ENCODE measurements at regions not wholly inside any gene's neighbourhood (a gene's known extent, or its start where the extent isn't known, plus 50 kb on each side); places are given as distances from the start of the nearest gene placed in this dataset.
"Not testable (repeated sequence)": the region's sequence is repeated elsewhere in the genome, so short reads cannot be mapped to it uniquely, and the experiment has no call there.

DNA sequence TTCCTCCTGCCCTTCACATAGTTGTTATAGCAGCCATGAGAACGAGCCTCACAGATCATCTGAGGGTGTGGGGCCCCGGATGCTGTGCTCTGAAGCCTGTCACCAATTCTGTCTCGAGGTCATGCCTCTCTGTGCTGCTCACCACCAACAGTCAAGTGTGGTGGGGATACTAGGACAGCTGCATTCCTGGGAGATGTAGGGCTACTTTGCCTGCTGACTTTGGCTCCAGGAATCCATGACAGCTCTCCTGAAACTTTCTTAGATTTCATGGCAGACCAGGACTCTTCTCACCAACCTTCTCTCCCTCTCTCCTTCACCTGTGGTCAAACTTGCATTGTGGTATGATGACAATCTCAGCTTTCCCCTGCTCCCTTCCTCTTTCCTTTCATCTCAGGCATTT, 395.9 kb downstream of the PSAT1 start:
- Mint-ChIP-seq H3K4me1 (ENCODE audit: low read depth) (peaks cover 9% of the 10 kb centered on the region), H3K27me3 (peaks cover 8% of the 10 kb centered on the region), H3K36me3 (ENCODE audit: low read depth) (no peaks in the 10 kb centered on the region), H3K4me3 (no peak overlapping the region), H3K9me3 (no peaks in the 10 kb centered on the region), H3K27ac (no peak overlapping the region)

DNA sequence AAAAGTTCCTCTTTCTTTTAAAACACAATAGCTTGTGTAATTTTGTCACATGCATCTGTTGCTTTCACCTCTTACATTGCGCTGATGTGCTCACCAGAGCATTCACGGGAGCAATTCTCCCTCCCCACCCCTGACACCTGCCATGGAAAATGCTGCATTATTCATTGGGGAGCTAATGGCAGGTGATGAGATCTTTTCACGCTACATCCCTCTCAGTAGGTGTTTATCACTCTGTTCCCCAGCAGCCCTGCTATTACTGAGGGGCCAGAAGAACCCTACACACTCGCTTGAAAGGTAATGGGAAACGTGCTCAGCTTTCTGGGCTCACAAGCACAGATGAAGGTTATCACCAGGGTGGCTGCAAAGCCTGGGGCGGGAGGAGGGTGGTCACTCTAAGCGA, 398.0 kb downstream of the PSAT1 start:
- H3K27me3 Mint-ChIP-seq, result peaks cover 10% of the 10 kb centered on the region
- no peaks in the 10 kb centered on the region for H3K9me3 Mint-ChIP-seq
- peaks cover 9% of the 10 kb centered on the region for H3K4me1 Mint-ChIP-seq (ENCODE audit: low read depth)
- no peak overlapping the region for H3K4me3 Mint-ChIP-seq
- no peaks in the 10 kb centered on the region for H3K36me3 Mint-ChIP-seq (ENCODE audit: low read depth)
- no peak overlapping the region for H3K27ac Mint-ChIP-seq

- H3K9me3 Mint-ChIP-seq, result no peaks in the 10 kb centered on the region
- H3K4me3 Mint-ChIP-seq, result no peak overlapping the region
- peaks cover 9% of the 10 kb centered on the region for H3K4me1 Mint-ChIP-seq (ENCODE audit: low read depth)
- H3K27me3 Mint-ChIP-seq, result peaks cover 10% of the 10 kb centered on the region
- H3K36me3 Mint-ChIP-seq (ENCODE audit: low read depth), result no peaks in the 10 kb centered on the region
- H3K27ac Mint-ChIP-seq, result no peak overlapping the region
Observed at GRCh38 chr9:78695519-78695918, 398.6 kb downstream of the PSAT1 start.

GRCh38 chr9:78697618-78698017, 400.7 kb downstream of the PSAT1 start:
- Mint-ChIP-seq H3K4me1 (ENCODE audit: low read depth) (peaks cover 9% of the 10 kb centered on the region), H3K27me3 (peaks cover 7% of the 10 kb centered on the region), H3K4me3 (no peak overlapping the region), H3K36me3 (ENCODE audit: low read depth) (no peaks in the 10 kb centered on the region), H3K9me3 (no peaks in the 10 kb centered on the region), H3K27ac (no peak overlapping the region)

DNA sequence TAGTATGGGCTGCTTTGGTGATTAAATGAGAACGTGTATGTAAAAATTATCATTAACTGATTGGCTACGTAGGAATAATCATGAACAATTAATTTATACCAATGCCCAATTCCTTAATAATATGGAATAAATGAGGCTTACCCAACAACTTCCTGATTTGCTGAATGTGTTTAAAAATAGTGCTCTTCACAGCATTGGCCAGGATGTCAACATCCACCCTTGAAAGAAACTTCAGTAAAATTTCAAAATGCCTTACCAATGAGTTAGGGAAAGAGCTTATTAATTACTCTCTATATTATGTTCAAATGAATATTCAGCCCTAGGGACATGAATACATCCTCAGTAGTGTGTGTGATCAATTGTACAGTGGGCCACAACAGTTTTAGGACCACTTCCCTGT, 401.4 kb downstream of the PSAT1 start:
- H3K27ac Mint-ChIP-seq, result no peak overlapping the region
- peaks cover 7% of the 10 kb centered on the region for H3K27me3 Mint-ChIP-seq
- H3K36me3 Mint-ChIP-seq (ENCODE audit: low read depth), result no peaks in the 10 kb centered on the region
- no peaks in the 10 kb centered on the region for H3K9me3 Mint-ChIP-seq
- H3K4me1 Mint-ChIP-seq (ENCODE audit: low read depth), result peaks cover 9% of the 10 kb centered on the region
- H3K4me3 Mint-ChIP-seq, result no peak overlapping the region

- not testable (repeated sequence) for H3K36me3 Mint-ChIP-seq (ENCODE audit: low read depth); H3K27me3 Mint-ChIP-seq; H3K4me3 Mint-ChIP-seq; H3K4me1 Mint-ChIP-seq (ENCODE audit: low read depth); H3K9me3 Mint-ChIP-seq; H3K27ac Mint-ChIP-seq
Observed at GRCh38 chr9:78699217-78699616, 402.3 kb downstream of the PSAT1 start.

- H3K36me3 Mint-ChIP-seq (ENCODE audit: low read depth); H3K27ac Mint-ChIP-seq; H3K4me1 Mint-ChIP-seq (ENCODE audit: low read depth); H3K4me3 Mint-ChIP-seq; H3K27me3 Mint-ChIP-seq; H3K9me3 Mint-ChIP-seq: not testable (repeated sequence)
Observed at GRCh38 chr9:78704153-78704552, 407.2 kb downstream of the PSAT1 start.

GRCh38 chr9:78707080-78707479, 410.2 kb downstream of the PSAT1 start:
- Mint-ChIP-seq H3K4me1 (ENCODE audit: low read depth) (no peaks in the 10 kb centered on the region), H3K27me3 (no peaks in the 10 kb centered on the region), H3K27ac (no peak overlapping the region), H3K36me3 (ENCODE audit: low read depth) (no peaks in the 10 kb centered on the region), H3K9me3 (no peaks in the 10 kb centered on the region), H3K4me3 (no peak overlapping the region)

DNA sequence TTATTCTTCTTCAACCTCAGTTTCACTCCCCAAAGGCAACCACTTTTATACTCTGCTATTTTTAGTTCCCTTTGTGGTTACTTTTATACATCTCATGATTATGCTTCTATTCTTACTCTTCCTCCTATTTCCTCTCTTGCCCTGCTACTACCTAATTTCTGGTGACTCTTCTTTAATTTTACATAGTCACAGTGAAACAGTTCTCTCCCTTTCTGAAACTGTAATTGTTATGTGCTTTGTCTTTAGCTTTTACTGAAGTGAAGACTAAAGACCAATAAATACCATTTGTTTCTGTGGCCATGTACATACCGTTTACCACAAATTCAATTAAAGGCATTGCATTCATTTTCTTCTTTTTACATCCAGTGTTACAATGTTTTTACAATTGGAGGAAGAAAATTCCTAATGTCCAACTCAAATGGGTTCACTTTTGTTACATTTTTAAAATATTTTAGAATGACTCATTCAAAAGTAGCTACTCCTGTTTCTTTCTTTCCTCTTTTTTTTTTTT, 410.6 kb downstream of the PSAT1 start:
- Mint-ChIP-seq H3K27me3 (no peaks in the 10 kb centered on the region), H3K4me3 (no peak overlapping the region), H3K4me1 (ENCODE audit: low read depth) (no peaks in the 10 kb centered on the region), H3K9me3 (no peaks in the 10 kb centered on the region), H3K27ac (no peak overlapping the region), H3K36me3 (ENCODE audit: low read depth) (no peaks in the 10 kb centered on the region)

GRCh38 chr9:78712903-78713613, 416.1 kb downstream of the PSAT1 start:
- Mint-ChIP-seq H3K27ac (no peak overlapping the region), H3K9me3 (no peaks in the 10 kb centered on the region), H3K4me1 (ENCODE audit: low read depth) (no peaks in the 10 kb centered on the region), H3K36me3 (ENCODE audit: low read depth) (no peaks in the 10 kb centered on the region), H3K4me3 (no peak overlapping the region), H3K27me3 (no peaks in the 10 kb centered on the region)

DNA sequence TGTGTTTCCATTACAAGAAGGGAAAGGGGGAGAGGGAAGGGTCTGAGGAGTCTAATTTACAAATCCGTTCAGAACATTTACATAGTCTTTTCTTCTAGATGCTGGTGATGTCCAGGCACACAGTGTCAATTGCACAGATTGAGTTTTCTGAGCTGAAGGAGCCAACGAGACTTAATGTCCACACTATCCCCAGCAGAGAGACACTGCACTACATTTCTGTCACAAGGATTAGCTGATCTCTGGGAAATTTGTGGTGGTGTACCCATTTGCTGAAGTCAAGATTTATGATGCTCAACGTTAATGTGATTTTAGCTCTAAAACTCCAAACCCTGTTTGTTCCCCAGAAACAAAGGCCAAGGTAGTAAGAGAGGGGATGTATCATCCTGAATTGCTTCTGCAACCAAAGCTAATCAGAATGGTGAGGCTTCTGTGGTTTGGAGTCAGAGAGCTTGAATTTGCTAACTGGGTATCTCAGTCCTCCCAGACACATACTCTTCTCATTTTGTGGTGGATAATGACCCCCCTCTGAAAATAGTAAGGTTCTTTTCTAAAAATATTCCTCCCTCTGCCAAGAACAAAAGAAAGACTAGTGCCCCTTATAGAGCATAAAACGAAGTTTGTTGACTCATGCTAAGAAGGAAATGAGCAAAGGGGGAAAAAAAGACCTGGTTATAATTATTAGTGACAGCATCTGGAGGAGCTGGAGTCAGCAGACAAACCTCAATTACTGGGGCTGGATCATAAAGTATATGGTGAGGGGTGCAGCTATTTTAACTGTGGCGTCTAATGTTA, 416.9 kb downstream of the PSAT1 start:
- H3K36me3 Mint-ChIP-seq (ENCODE audit: low read depth), result no peaks in the 10 kb centered on the region
- H3K27ac Mint-ChIP-seq, result no peak overlapping the region
- H3K4me1 Mint-ChIP-seq (ENCODE audit: low read depth), result no peaks in the 10 kb centered on the region
- H3K9me3 Mint-ChIP-seq, result peaks cover 3% of the 10 kb centered on the region
- no peaks in the 10 kb centered on the region for H3K27me3 Mint-ChIP-seq
- no peak overlapping the region for H3K4me3 Mint-ChIP-seq

DNA sequence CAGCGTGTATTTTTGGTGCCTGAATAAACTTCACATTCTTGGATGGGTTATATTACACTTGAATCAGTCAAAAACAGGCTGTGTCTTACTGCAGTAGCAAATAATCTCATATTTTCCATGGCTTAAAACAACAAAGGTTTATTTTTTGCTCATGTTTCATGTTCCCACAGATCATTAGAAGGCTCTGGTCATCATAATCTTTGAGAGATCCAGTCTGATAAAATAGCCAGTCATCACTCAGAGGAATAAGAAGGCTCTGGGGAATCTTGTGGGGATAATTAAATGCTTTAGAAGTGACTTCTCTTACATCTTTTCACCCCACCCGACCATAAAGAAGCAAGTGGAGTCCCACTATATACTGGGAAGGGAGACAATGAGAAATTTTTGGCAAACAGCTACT, 417.7 kb downstream of the PSAT1 start:
- H3K27me3 Mint-ChIP-seq, result no peaks in the 10 kb centered on the region
- peaks cover 3% of the 10 kb centered on the region for H3K9me3 Mint-ChIP-seq
- no peak overlapping the region for H3K27ac Mint-ChIP-seq
- H3K4me3 Mint-ChIP-seq, result no peak overlapping the region
- H3K36me3 Mint-ChIP-seq (ENCODE audit: low read depth), result no peaks in the 10 kb centered on the region
- no peaks in the 10 kb centered on the region for H3K4me1 Mint-ChIP-seq (ENCODE audit: low read depth)

DNA sequence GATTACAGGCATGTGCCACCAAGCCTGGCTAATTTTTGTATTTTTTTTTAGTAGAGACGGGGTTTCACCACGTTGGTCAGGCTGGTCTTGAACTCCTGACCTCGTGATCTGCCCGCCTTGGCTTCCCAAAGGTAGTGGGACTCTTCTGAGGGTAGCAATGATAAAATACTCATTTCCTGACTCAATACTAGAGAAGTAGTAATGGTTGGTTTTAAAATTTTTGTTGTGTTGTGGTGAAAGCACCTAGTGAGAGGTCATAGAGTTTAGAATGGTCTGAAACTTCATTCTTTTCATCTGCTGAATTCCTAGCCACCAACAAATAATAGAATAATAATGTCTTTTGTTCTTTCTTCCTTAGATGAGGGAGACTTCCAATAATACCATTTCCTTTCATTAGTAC, 422.1 kb downstream of the PSAT1 start:
- not testable (repeated sequence) for H3K27me3 Mint-ChIP-seq; H3K27ac Mint-ChIP-seq; H3K4me1 Mint-ChIP-seq (ENCODE audit: low read depth); H3K4me3 Mint-ChIP-seq; H3K36me3 Mint-ChIP-seq (ENCODE audit: low read depth); H3K9me3 Mint-ChIP-seq

DNA sequence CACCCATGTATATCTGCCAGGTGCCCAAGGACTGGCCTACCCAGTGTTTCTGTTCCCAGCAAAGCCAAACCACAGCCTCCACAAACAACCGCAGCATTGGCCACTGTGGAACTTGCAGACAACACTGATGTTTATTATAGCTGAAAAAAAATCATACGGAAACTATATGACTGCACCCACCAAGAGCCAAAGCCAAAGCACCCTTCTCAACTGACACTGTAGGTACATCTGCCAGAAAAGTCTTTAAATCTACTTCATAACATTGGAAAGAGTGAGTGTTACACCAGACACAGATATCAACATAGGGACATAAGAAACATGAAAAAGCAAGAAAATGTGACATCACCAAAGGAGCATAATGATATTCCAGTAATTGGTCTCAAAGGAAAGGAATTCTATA, 428.0 kb downstream of the PSAT1 start:
- Mint-ChIP-seq H3K27ac (no peak overlapping the region), H3K4me3 (no peak overlapping the region)

DNA sequence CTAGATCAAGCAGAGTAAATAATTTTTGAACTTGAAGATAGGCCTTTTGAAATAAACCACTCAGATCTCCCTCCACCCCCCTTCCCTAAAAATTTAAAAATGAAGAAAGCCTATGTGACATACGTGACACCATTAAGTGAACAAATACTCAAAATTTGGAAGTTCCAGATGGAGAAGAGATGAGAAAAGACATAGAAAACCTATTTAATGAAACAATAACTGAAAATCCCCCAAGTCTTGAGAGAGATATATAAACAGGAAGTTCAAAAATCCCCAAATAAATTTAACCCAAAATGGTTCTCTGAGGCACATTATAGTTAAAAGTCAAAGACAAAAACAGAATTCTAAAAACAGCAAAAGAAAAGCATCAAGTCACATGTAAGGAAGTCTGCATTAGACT, 428.6 kb downstream of the PSAT1 start:
- no peaks in the 10 kb centered on the region for H3K36me3 Mint-ChIP-seq (ENCODE audit: low read depth)
- H3K9me3 Mint-ChIP-seq, result peaks cover 20% of the 10 kb centered on the region
- no peaks in the 10 kb centered on the region for H3K4me1 Mint-ChIP-seq (ENCODE audit: low read depth)
- H3K4me3 Mint-ChIP-seq, result no peak overlapping the region
- H3K27me3 Mint-ChIP-seq, result no peaks in the 10 kb centered on the region
- no peak overlapping the region for H3K27ac Mint-ChIP-seq

More for the DNA sequence above, 428.0 kb downstream of the PSAT1 start:
- Mint-ChIP-seq H3K27me3 (no peaks in the 10 kb centered on the region), H3K4me1 (ENCODE audit: low read depth) (no peaks in the 10 kb centered on the region), H3K36me3 (ENCODE audit: low read depth) (no peaks in the 10 kb centered on the region), H3K9me3 (peaks cover 20% of the 10 kb centered on the region)

DNA sequence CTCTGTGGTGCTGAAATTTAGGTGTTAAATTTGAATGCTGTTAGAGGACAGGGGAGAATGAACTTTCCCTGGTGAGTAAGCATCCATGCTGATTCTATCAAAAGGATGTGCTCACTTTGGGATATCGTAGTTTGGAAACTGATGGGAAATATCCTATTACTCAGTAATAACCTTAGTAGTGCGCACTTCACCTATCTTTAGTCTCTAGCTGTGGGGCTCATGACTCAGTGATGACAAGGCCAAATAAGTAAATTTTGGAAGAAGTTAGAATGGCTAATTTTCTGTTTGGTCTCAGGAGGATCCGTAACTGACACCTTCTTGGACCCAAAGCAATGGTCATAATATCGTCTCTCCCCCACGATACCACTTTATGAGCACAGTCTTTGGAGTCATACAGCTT, 448.4 kb downstream of the PSAT1 start:
- no peak overlapping the region for H3K27ac Mint-ChIP-seq
- peaks cover 12% of the 10 kb centered on the region for H3K9me3 Mint-ChIP-seq
- no peaks in the 10 kb centered on the region for H3K36me3 Mint-ChIP-seq (ENCODE audit: low read depth)
- H3K4me1 Mint-ChIP-seq (ENCODE audit: low read depth), result no peaks in the 10 kb centered on the region
- H3K4me3 Mint-ChIP-seq, result no peak overlapping the region
- H3K27me3 Mint-ChIP-seq, result no peaks in the 10 kb centered on the region

Measured in stimulated activated naive CD8-positive, alpha-beta T cell treated with anti-CD3 and anti-CD28 coated beads, Interleukin-15, Interleukin-2, amounts not matched to agents 100 ng/mL and 50 ng/mL, for 24 hours (primary cell).